Esophagus (tissue), 2 donors: ENCODE measurements at regions not wholly inside any gene's neighbourhood (a gene's known extent, or its start where the extent isn't known, plus 50 kb on each side); places are given as distances from the start of the nearest gene placed in this dataset.

Experiments used
- H3K27ac ChIP-seq, 2 donors: one replicate each; pipeline ENCODE4 v1.5.1; 2013; ENCODE audit warnings: low read depth in 2 of 2, mild to moderate bottlenecking in 2 of 2, inconsistent platforms in 1 of 2, low read length in 1 of 2, moderate library complexity in 1 of 2
- H3K27me3 ChIP-seq, 2 donors: one replicate each; pipeline ENCODE4 v1.6.1; 2013; ENCODE audit warnings: low read length in 2 of 2, control low read depth in 1 of 2, mild to moderate bottlenecking in 1 of 2; ENCODE audit not compliant: insufficient read depth in 2 of 2, control insufficient read depth in 1 of 2
- H3K36me3 ChIP-seq, 2 donors: one replicate each; pipeline ENCODE4 v1.6.1; 2013; ENCODE audit warnings: low read length in 1 of 2; ENCODE audit not compliant: control insufficient read depth in 2 of 2, insufficient read depth in 2 of 2
- H3K4me1 ChIP-seq, 2 donors: one replicate each; pipeline ENCODE4 v1.6.1; 2013; ENCODE audit warnings: low read length in 1 of 2; ENCODE audit not compliant: control insufficient read depth in 2 of 2, insufficient read depth in 2 of 2
- H3K4me3 ChIP-seq, 2 donors: one replicate each; pipeline ENCODE4 v1.5.1; 2013; ENCODE audit warnings: low read length in 2 of 2, mild to moderate bottlenecking in 2 of 2, low read depth in 1 of 2, moderate library complexity in 1 of 2
- H3K9me3 ChIP-seq, 2 donors: one replicate each; pipeline ENCODE4 v1.6.1; 2013; ENCODE audit warnings: mild to moderate bottlenecking in 2 of 2, low read depth in 1 of 2, low read length in 1 of 2, moderate library complexity in 1 of 2; ENCODE audit not compliant: control insufficient read depth in 2 of 2, insufficient read depth in 1 of 2
- WGBS, 2 donors: extraction: QIAGEN DNeasy Blood & Tissue Kit; methylation state at CpG; one replicate each; pipeline ENCODE4 v1.1.7; 2013; 5-methylcytosine and 5-hydroxymethylcytosine counted together
- donor health status: healthy with polysubstance abuse.
- donor health status: Bipolar disorder and iron deficiency.

DNA sequence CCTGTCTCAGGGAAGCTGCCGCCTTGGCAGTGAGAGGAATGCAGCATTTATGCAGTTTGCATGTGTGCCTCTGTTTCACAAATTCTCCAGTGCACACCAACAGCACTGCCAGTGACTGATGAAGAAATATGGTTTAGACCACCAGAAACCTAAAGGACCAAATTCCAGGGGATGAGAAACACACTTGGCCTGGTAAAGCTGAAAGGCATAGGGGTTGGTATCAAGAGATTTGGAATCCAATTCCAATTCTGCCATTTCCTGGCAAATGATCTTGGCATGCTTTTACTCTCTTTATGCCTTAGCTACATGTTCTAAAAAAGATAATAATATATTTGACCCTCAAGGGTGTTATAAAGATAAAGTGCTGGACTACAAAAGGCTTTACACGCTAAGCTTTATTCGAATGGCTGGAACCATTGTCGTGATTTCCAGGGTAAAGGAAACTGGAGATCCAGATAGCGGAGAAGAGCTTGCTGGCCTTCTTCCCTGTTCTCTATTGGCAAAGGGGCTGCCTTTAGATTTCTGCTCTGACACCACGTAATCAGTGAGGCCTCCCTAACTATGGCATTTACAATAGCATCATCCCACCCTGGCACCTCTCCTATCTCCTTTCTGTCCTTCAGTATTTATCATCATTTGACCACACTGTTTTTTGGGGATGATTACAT is 359.8 kb upstream of the ASIC2 start:
- H3K9me3 ChIP-seq = no peaks in the 10 kb centered on the region

DNA sequence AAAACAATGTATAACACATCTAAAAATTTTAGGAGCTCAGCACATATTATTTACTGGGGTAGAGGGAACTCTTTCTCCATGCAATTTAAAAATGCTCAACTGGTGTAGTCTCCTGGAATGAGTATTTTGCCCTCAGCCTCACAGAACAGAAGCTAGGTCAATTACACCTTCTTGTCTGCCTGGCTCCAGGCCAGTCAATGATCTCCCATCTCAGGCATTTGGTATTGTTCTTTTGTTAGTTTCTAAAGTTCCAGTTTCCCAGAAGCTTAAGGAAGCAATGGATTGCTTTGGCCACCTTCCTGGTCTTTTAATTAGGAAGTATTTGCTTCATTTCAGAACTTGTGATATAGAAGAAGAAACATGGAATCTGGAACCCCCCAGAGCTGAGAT is 360.3 kb upstream of the ASIC2 start:
- Histone ChIP-seq H3K4me3 (no peak overlapping the region), H3K4me1 (no peaks in the 10 kb centered on the region), H3K27me3 (peaks cover 0 to 3% of the 10 kb centered on the region in 2 donors), H3K9me3 (no peaks in the 10 kb centered on the region), H3K27ac (no peak overlapping the region), H3K36me3 (no peaks in the 10 kb centered on the region)

More for the DNA sequence above, 359.8 kb upstream of the ASIC2 start:
- no peak overlapping the region for H3K27ac ChIP-seq
- H3K4me3 ChIP-seq = no peak overlapping the region
- H3K27me3 ChIP-seq = peaks cover 0 to 3% of the 10 kb centered on the region in 2 donors
- no peaks in the 10 kb centered on the region for H3K4me1 ChIP-seq
- H3K36me3 ChIP-seq = no peaks in the 10 kb centered on the region
- 76 to 83% methylated on average over 6 of the region's 6 CpGs for WGBS, 2 donors

DNA sequence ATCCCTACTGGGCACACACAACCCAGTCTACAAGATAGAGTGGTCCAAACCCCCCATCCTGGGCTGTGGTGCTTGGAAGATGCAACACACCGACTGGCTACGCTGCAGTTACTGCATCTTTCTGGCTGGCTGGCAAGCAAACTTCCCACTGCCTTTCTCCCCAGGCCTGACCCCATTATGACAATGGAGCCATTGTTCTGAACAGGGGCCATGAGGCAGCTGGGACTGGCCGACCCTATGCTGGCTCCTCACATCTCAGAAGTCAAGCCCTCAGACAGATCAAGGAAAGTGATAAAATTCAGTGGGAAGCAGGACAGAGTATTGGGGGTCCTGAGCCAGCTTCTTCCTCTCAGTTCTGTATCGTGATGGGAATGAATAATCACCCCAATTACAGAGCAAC is 364.1 kb upstream of the ASIC2 start:
- H3K4me3 ChIP-seq = no peak overlapping the region
- 62 to 81% methylated on average over 4 of the region's 4 CpGs for WGBS, 2 donors
- no peak overlapping the region for H3K27ac ChIP-seq
- H3K27me3 ChIP-seq = no peaks in the 10 kb centered on the region
- no peaks in the 10 kb centered on the region for H3K4me1 ChIP-seq
- H3K9me3 ChIP-seq = no peaks in the 10 kb centered on the region
- no peaks in the 10 kb centered on the region for H3K36me3 ChIP-seq

DNA sequence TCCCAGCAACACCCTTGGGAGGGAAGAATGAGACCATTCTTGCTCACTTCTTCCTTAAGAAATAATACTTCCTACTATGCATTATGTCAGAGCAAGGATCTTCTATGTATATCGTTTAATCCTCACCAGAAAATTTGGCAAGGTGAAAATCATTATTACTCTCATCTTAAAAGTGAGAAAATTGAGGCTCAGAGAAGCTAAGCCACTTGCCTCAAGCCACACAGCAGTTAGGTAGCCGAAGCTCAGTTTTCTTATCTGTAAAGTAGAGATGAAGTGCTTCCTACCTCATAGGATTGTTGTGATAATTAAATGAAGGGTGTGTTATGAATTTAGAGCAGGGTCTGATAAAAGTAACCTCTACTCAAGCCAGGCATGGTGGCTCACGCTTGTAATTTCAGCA is 368.9 kb upstream of the ASIC2 start:
- Histone ChIP-seq H3K4me3 (no peak overlapping the region), H3K4me1 (no peaks in the 10 kb centered on the region), H3K9me3 (no peaks in the 10 kb centered on the region), H3K36me3 (no peaks in the 10 kb centered on the region), H3K27me3 (no peaks in the 10 kb centered on the region), H3K27ac (no peak overlapping the region)
- 50 to 57% methylated on average over 3 of the region's 3 CpGs for WGBS, 2 donors

DNA sequence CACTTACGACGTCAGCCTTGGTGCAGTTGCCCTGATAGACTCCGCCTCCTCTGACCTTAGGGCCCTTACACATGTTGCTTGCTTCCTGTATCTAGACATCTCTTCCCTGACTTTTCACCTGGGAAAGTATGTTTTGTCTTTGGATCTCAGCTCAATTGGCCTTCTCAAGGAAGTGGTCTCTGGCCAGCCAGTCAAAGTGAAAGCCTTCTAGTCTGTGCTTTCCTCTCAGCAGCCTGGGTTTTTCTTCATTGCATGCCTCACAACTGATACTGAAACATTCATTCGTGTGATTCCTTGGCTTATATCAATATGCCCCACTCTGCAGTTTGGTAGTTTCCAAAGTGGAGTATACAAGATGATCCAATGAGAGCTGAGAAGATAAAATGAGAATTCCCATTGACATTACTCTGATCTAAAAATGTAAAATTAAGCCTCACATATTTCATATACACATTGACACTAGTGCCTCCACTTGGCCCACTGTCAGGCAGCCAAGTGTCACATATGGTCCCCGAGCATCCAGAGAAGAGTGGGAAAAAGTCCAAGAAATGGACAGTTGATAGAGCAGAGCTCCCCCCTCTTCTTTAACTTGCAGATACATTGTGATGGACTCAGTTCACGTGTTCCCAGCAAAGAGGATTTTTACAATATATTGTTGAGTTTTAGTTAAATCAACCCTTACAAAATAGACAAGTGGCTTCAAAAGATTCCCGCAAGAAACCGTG is 371.2 kb upstream of the ASIC2 start:
- WGBS, 2 donors = 73 to 77% methylated on average over 8 of the region's 8 CpGs
- no peaks in the 10 kb centered on the region for H3K27me3 ChIP-seq

DNA sequence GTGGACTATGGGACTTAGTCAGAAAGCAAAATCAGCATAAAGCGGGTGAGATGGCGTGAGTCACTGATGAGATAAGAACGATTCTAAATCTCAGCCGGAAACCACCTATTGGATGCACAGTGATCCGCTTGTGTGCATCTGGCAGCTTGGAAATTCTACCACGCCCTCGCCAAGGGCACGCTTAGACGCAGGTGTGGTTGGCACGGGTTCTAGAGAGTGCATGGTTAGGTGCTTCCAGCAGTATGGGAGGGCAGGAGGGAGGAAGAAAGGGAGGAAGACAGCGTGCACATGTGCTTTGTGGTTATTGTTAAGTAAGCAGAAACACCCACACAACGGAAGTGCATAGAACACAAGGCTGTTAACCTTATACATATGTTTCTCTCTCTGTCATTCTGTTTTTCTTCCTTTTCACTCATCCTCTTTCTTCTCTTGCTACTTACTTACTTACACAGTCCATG is 374.0 kb upstream of the ASIC2 start:
- H3K4me1 ChIP-seq = no peaks in the 10 kb centered on the region
- WGBS, 2 donors = 41 to 43% methylated on average over 12 of the region's 12 CpGs
- H3K9me3 ChIP-seq = no peaks in the 10 kb centered on the region
- no peak overlapping the region for H3K27ac ChIP-seq
- no peaks in the 10 kb centered on the region for H3K36me3 ChIP-seq
- H3K4me3 ChIP-seq = no peak overlapping the region
- H3K27me3 ChIP-seq = no peaks in the 10 kb centered on the region

More for the DNA sequence above, 371.2 kb upstream of the ASIC2 start:
- no peaks in the 10 kb centered on the region for H3K4me1 ChIP-seq
- H3K4me3 ChIP-seq = no peak overlapping the region
- H3K36me3 ChIP-seq = no peaks in the 10 kb centered on the region
- H3K27ac ChIP-seq = no peak overlapping the region
- no peaks in the 10 kb centered on the region for H3K9me3 ChIP-seq

DNA sequence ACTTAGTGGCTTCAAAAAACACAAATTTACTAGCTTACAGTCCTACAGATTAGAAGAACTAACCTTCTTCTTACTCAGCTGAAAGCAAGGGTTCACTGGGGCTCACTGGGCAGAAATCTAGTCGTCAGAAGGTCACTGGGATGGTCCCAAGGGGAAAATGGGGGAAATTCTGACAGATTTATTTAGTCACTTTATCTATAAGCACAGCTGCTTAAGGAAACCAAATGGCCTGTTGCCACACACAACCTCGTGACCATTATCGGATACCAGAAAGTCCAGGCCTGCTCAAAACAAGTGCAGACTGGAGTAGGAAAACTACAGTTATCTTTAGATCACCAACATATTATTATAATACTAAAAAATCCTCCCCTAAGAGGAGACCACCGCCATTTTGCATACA is 374.6 kb upstream of the ASIC2 start:
- Histone ChIP-seq H3K27me3 (no peaks in the 10 kb centered on the region), H3K9me3 (no peaks in the 10 kb centered on the region), H3K4me3 (no peak overlapping the region), H3K27ac (no peak overlapping the region), H3K36me3 (no peaks in the 10 kb centered on the region), H3K4me1 (no peaks in the 10 kb centered on the region)
- WGBS, 2 donors = 41 to 57% methylated on average over 4 of the region's 4 CpGs

DNA sequence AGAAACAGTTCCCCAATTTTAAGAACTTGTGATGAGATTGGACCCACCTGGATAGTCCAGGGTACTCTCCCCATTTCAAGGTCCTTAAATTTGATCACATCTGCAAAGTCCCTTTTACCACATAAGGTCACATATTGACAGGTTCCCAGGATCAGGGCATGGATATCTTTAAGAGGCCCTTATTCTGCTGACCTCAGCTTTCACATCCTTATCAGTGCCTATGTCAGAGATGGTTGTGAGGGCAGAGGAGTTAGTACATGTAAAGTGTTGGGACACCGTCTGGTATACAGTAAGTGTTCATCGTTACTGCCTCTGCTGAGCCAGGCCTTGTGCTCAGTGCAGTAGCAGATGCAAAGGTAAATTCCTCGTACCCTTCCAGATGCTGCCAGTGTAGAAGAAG is 375.4 kb upstream of the ASIC2 start:
- no peak overlapping the region for H3K4me3 ChIP-seq
- no peak overlapping the region for H3K27ac ChIP-seq
- no peaks in the 10 kb centered on the region for H3K27me3 ChIP-seq
- H3K4me1 ChIP-seq = no peaks in the 10 kb centered on the region
- WGBS, 2 donors = 96 to 97% methylated on average over 3 of the region's 3 CpGs
- no peaks in the 10 kb centered on the region for H3K36me3 ChIP-seq
- H3K9me3 ChIP-seq = no peaks in the 10 kb centered on the region

DNA sequence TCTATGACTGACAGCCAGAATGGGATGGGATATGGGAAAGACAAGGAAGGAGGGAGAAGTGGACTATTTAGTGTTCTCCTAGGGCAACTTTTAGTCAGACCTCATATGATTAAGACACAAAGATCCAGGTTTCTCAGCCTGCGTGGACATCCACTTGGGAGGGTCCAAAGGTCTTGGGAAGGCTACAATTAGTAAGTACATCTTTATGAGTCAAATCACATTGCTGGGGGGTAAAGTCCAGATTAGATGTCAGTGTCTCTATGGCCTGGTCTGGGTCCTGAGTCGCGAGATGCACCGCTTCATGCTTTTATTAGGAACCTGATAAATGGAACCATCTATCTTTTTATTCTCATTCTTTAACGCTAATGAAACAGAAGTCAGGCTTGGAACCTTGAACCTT is 378.4 kb upstream of the ASIC2 start:
- no peaks in the 10 kb centered on the region for H3K4me1 ChIP-seq
- no peaks in the 10 kb centered on the region for H3K27me3 ChIP-seq
- no peaks in the 10 kb centered on the region for H3K9me3 ChIP-seq
- H3K36me3 ChIP-seq = no peaks in the 10 kb centered on the region
- H3K4me3 ChIP-seq = no peak overlapping the region
- H3K27ac ChIP-seq = no peak overlapping the region
- 87 to 94% methylated on average over 5 of the region's 5 CpGs for WGBS, 2 donors

DNA sequence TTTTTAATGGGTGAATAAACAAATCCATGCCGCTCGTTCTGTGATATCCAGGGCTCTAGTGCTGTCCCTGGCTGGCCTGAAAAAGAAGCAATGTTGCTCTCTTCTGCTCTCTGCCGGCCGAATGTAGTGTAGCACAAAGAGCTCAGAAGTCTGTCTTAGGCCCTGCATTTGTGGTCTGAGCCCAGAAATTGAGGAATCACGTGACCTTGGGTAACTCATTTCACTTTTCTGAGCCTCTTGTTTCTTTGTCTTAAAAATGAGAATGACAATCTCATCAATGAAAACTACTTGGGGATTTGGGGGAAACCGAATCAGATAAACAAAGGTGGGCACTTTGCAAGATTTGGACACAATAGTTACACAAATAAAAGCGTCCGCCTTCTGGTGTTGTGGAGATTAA is 381.6 kb upstream of the ASIC2 start:
- Histone ChIP-seq H3K4me1 (no peaks in the 10 kb centered on the region), H3K27me3 (no peaks in the 10 kb centered on the region)
- WGBS, 2 donors = 27 to 31% methylated on average over 8 of the region's 8 CpGs

More for the DNA sequence above, 381.6 kb upstream of the ASIC2 start:
- no peak overlapping the region for H3K27ac ChIP-seq
- no peaks in the 10 kb centered on the region for H3K9me3 ChIP-seq
- no peak overlapping the region for H3K4me3 ChIP-seq
- H3K36me3 ChIP-seq = no peaks in the 10 kb centered on the region
